AG09309 (cell line): ENCODE measurements at regions not wholly inside any gene's neighbourhood (a gene's known extent, or its start where the extent isn't known, plus 50 kb on each side); places are given as distances from the start of the nearest gene placed in this dataset.
A peak's percentile ranks its signal among the peaks of the same experiment; 100 is the strongest.

ENCODE experiments used
- DNase-seq: peaks from one replicate; pipeline ENCODE4 v3.0.0-alpha.2; 2010; ENCODE audit warnings: low read depth
- H3K4me3 ChIP-seq: 2 replicates; pipeline ENCODE4 v1.5.1; 2011; ENCODE audit warnings: mild to moderate bottlenecking, low read depth, low read length, moderate library complexity; ENCODE audit not compliant: control insufficient read depth
- TF ChIP-seq, protein P1 (sequence below): IDR thresholded peaks from 2 replicates; pipeline ENCODE4 v1.5.1; 2011; ENCODE audit warnings: mild to moderate bottlenecking, low read depth, low read length, inconsistent platforms; ENCODE audit not compliant: insufficient read depth, control insufficient read depth; ENCODE audit errors: missing control alignments

DNA sequence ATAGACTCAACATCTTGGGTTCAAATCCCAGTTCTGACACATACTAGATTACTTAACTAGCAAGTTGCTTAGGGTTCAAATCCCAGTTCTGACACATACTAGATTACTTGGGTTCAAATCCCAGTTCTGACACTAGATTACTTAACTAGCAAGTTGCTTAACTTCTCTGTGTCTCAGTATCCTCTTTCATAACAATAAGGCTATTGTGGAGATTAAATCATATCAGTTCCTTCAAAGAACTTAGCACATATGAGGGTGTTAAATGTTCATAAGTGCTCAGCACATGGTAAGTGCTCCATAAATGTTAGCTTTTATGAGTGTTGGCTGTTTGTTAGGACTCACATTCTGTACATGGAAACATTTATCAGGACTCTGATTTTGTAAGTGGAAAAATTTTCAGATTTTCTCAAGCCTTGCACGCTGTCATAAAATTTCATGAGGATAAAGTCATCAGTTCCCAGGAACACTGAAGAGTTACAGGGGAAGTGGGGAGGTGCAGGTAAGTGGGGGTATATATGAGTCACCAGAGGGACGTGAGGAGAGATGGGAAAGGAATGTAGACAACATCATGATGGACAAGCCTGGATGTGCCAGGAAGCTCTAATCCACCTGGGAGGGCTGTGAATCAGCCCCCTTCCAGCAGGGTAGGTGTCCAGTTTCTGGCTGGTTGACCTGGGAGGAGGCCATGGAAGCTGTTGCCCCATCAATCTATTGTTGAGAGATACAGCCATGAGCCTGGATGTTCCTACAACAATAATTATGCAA is 532.2 kb upstream of the WWC1 start:
- no peak overlapping the region for H3K4me3 ChIP-seq
- DNase-seq, result peak; percentile 87
- TF ChIP-seq, protein P1, sequence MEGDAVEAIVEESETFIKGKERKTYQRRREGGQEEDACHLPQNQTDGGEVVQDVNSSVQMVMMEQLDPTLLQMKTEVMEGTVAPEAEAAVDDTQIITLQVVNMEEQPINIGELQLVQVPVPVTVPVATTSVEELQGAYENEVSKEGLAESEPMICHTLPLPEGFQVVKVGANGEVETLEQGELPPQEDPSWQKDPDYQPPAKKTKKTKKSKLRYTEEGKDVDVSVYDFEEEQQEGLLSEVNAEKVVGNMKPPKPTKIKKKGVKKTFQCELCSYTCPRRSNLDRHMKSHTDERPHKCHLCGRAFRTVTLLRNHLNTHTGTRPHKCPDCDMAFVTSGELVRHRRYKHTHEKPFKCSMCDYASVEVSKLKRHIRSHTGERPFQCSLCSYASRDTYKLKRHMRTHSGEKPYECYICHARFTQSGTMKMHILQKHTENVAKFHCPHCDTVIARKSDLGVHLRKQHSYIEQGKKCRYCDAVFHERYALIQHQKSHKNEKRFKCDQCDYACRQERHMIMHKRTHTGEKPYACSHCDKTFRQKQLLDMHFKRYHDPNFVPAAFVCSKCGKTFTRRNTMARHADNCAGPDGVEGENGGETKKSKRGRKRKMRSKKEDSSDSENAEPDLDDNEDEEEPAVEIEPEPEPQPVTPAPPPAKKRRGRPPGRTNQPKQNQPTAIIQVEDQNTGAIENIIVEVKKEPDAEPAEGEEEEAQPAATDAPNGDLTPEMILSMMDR, result no peak

DNA sequence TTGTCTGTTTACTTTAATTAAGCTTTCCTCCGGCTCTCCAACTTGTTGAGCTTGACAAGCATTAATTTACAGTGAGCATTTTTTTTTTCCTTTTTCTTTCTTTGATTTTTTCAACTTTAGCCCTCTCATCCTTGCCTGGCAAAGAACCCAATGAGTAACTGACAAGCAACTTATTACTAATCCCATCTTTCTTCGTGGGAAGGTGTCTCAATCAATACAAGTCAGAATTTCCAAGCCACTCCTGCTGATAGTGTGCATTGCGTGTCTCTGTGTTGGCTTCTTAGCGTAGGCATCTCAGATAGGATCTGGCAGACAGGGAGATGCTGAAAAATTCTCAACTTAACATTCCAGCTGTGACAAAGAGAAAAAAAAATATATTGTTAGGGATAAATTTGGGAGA is 527.7 kb upstream of the WWC1 start:
- peak; percentile 98 for DNase-seq
- TF ChIP-seq, protein P1, result no peak
- no peak overlapping the region for H3K4me3 ChIP-seq

DNA sequence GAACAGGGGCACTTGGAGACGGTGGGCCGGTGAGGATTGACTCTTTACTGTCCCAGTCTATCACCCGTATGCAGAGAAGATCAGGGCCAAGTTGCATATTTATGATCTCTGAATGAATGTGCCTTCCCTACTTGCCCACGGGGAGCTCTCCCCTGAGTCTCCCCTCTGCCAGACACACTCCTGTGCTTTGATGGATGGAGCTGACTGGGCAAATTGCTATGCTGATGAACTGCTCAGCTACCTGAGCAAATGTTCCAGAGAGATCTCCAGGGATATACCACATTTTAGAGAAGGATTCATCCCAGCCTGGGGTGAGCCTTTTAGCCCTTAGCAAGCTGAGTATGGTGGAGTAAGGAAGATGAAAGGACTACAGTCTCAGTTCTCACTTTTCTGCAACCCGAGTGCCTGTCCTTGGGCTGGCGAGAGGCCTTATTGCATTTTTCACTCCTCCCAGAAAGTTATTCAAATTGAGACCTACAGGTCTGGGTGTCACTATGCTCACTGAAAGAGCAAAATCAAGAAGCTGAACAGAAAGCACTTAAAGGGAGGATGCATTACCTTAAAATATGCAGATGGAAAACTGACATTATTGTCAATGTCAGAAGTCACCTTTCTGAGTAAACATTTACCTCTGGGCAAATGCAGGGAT is 526.7 kb upstream of the WWC1 start:
- H3K4me3 ChIP-seq, result no peak overlapping the region
- TF ChIP-seq, protein P1, result no peak
- DNase-seq, result no peak

DNA sequence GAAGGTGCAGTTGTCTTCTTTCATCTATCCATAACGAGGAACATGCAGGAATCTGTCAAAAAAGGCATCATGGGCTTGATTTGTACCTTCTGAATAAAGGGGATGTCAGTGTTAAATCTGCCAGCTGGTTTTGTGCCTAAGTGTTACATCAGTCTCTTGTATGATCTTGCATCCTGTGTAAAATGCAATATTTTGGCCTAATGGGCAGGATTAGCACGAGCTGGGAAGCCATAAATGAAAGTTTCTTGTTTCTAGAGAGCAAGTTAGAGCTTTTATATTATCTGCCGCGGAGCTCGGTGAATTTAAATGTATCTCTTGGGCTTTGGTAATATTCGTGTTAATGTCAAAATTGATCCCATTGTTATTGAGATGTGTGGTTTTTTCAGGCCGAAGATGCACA is 526.1 kb upstream of the WWC1 start:
- no peak overlapping the region for H3K4me3 ChIP-seq
- TF ChIP-seq, protein P1, result no peak
- DNase-seq, result no peak

DNA sequence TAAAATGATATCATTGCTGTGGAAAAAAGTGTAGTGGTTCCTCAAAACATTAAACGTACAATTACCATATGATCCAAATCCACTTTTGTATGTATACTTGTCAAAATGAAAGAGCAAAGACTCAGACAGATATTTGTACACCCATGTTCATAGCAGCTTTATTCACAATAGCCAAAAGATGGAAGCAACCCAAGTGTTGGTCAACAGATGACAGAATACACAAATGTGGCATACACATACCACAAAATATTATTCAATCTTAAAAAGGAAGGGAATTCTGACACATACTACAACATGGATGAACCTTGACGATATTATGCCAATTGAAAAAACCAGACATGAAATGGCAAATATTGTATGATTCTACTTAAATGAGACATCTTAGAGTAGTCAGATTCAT is 524.5 kb upstream of the WWC1 start:
- TF ChIP-seq, protein P1, result no peak
- DNase-seq, result no peak
- H3K4me3 ChIP-seq, result no peak overlapping the region

DNA sequence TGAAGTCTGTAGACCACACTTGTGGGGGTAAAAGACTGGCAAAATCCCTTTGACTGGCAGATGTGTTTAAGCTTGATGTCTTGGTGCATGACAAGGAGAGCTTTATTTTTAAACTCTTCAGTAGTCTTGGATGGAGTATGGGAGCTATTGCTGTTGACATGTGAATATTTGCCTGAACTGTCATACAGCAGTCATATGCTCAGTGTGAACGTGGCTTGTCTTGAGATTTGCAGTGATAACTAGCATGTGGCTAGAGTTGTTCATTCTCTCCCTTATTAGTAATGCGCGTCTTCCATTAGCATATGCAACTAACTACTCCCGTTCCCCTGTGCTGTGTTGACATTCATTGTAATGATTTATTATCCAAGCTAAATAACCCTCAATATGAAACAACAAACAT is 523.6 kb upstream of the WWC1 start:
- no peak overlapping the region for H3K4me3 ChIP-seq
- no peak for DNase-seq
- TF ChIP-seq, protein P1, result no peak
